GM21717 (cell line): ENCODE measurements at regions not wholly inside any gene's neighbourhood (a gene's known extent, or its start where the extent isn't known, plus 50 kb on each side); places are given as distances from the start of the nearest gene placed in this dataset.
A peak's percentile ranks its signal among the peaks of the same experiment; 100 is the strongest.
"Not testable (repeated sequence)": the region's sequence is repeated elsewhere in the genome, so short reads cannot be mapped to it uniquely, and the experiment has no call there.

ENCODE experiments used
- ATAC-seq: cut with Tn5 transposase; IDR thresholded peaks from one replicate; pipeline ENCODE4 v1.9.1; 2021; ENCODE audit warnings: mild to moderate bottlenecking, moderate library complexity; ENCODE audit not compliant: unreplicated experiment

- no peak for ATAC-seq
Measured at GRCh38 chr3:33956206-33956605, 157.8 kb downstream of the PDCD6IP start.

DNA sequence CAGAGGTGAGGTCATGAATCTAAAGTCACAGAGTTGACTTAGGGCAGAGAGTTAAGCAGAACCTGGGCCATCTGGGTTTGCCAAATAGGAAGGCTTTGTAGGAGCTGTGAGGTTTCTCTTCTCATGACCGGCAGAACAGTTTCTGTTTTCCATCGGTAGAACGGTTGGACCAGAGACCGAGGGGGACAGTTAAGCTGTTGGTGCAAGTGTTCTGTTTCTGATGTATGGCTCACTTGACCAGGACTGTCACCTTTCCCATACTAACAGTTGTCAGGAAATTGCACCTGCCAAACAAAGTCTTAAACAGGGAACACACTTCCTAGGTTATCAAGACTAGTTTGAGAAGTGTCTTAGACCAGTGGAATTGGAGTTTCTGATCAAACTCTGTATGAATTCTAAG, 158.3 kb downstream of the PDCD6IP start:
- ATAC-seq, result no peak

DNA sequence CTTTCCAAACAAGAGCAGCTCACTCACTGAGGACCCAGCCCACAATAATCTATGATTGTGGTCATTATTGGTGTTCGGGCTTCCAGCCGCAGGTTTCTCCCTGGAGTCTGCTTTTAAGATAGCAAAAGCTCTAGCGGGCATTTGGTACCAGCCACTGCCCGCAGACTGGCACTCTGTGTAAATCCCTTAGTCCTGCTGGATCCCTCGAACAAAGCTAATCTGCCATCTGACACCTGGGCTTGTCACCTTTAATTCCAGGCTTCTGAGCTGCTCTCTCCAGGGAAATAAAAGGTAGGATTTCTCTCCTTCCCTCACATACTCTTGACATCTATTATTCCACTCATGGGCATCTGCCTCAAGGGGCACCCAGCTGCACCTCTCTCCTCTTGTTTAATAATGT, 158.7 kb downstream of the PDCD6IP start:
- no peak for ATAC-seq

DNA sequence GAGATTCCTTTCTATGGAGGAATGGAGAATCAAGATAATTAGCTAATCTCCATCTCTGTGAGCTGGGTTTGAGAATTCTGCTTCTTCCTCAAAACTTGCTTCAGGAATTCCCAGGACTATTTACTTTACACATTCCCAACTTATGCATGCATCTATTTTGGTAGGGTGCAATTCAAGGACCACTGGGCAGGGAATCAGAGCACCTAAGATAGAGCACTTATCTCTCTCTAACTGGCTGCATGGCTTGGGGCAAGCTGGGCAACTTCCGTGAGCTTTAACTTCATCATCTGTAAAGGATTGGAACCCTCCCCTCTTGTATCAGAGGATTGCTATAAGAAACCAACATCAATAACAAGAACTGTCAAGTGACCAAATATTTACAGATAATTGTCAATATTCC, 160.2 kb downstream of the PDCD6IP start:
- no peak for ATAC-seq

DNA sequence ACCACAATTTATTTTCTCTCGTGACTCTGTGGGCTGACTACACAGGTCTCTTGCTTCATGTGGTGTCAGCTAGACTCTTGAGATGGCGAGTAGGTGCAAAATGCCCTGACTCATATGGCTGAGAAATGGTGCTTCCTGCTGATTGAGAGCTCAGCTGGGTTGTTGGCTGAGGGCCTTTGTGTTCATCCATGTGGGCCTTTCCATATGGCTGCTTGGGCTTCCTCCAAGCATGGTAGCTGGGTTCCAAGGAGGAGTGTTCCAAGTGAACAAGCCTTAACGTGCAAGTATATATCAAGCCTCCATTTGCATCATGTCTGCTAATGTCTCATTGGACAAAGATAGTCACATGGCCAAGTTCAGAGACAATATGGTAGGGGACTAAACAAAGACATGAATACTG, 164.0 kb downstream of the PDCD6IP start:
- no peak for ATAC-seq

DNA sequence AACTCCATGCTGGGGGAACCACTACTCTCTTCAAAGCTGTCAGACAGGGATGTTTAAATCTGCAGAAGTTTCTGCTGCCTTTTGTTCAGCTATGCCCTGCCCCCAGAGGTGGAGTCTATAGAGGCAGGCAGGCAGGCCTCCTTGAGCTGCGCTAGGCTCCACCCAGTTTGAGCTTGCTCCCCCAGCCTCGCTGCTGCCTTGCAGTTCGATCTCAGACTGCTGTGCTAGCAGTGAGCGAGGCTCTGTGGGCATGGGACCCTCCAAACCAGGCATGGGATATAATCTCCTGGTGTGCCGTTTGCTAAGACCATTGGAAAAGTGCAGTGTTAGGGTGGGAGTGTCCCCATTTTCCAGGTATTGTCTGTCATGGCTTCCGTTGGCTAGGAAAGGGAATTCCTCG, 171.8 kb downstream of the PDCD6IP start:
- not testable (repeated sequence) for ATAC-seq

GRCh38 chr3:33971055-33971454, 172.6 kb downstream of the PDCD6IP start:
- no peak for ATAC-seq

- no peak for ATAC-seq
Measured at GRCh38 chr3:33975463-33975862, 177.0 kb downstream of the PDCD6IP start.

DNA sequence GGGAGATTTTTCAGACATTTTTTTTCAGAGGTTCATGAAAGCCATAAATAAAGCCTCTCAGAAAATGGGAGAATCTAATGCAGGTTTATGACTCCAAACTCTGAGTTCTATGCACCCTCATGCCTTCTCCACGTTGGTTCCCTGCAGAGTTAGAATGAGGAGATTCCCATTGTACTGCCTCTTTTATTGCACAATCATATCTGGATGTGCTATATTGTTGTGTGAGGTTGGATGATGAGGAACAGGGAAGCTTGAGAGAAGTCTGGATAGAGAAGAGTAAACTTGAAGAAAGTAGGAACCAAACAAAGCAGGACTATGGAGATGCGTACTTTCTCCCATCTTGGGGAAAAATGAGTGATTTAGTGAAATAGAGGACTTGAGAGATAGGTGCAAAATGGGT, 178.8 kb downstream of the PDCD6IP start:
- no peak for ATAC-seq

DNA sequence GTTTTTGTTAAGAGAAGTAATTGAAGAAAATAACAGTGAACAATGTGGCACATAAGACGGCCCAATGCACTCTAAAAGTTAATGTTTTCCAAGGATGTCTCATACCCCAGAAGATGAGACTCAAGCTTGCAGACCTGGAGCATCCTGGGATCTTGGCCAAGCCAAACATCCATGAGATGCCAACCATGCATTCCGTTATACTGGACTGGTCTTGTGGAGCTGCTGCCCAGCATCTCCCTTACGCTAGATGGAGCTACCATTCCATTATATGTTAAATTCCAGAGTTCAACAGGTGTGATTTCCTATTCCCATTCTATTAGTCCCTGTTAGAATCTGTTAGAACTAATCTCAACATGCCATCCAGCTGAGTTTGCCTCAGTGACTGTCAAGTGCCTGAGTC, 181.8 kb downstream of the PDCD6IP start:
- no peak for ATAC-seq

GRCh38 chr3:33982269-33982798, 183.9 kb downstream of the PDCD6IP start:
- no peak for ATAC-seq

DNA sequence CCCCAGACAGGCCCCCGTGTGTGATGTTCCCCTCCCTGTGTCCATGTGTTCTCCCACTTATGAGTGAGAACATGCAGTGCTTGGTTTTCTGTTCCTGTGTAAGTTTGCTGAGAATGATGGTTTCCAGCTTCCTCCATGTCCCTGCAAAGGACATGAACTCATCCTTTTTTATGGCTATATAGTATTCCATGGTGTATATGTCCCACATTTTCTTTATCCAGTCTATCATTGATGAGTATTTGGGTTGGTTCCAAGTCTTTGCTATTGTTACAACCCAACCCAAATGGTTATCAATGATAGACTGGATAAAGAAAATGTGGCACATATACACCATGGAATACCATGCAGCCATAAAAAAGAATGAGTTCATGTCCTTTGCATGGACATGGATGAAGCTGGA, 184.5 kb downstream of the PDCD6IP start:
- not testable (repeated sequence) for ATAC-seq

GRCh38 chr3:33989229-33989628, 190.8 kb downstream of the PDCD6IP start:
- no peak for ATAC-seq

- ATAC-seq, result no peak
Measured at GRCh38 chr3:33991673-33992072, 193.2 kb downstream of the PDCD6IP start.

GRCh38 chr3:33993631-33994030, 195.2 kb downstream of the PDCD6IP start:
- no peak for ATAC-seq

DNA sequence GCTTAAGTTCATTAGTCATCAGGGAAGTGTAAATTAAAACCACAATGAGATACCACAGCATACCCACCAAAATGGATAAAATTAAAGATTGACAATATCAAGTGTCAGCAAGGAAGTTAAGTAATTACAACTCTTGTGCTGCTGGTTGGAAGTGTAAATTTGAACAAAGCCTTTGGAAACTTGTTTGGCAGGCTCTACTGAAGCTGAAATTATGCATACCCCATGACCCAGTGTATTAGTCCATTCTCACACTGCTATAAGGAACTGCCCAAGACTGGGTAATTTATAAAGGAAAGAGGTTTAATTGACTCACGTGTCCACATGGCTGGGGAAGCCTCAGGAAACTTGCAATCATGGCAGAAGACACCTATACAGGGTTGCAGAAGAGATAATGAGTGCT, 196.1 kb downstream of the PDCD6IP start:
- no peak for ATAC-seq

- ATAC-seq, result no peak
Measured at GRCh38 chr3:34000301-34000700, 201.9 kb downstream of the PDCD6IP start.

DNA sequence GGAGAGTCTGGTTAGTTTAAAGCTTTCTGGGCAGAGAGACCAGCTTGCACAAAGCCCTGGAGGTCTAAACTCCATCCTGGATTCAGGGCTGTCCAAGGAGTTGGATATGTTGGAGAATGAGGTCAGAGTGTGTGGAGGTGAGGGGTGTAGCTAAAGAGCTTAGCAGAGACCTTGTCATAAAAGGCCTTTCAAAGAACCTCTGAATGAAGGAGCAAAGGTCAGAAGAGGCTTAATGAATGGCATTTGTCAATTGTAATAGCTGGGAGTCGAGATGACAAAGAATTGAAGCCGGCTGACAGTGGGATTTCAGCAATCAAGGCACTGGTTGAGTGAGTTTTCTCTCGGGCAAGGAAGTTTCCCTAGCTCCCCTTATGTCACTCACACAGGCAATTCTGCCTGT, 202.6 kb downstream of the PDCD6IP start:
- no peak for ATAC-seq

DNA sequence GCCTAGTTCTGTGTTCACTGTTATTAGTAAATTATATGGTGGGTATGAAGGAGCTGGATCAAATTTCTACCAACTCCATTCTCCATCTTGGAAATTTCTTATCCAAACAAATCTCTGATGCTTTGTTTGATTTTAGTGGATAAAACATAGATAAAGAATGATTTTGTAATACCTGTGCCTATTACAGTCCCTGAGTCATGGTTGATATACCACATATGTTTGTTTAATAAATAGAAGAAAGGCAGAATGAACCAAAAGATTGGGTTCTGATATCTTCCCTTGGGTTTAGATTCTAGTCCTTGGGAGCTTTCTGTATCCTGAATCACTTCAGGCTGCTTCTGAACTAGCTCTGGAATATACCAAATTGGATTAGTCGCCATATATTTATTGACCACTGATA, 203.6 kb downstream of the PDCD6IP start:
- ATAC-seq, result no peak

GRCh38 chr3:34002569-34003100, 204.2 kb downstream of the PDCD6IP start:
- ATAC-seq, result no peak

GRCh38 chr3:34005886-34006285, 207.5 kb downstream of the PDCD6IP start:
- no peak for ATAC-seq

- ATAC-seq, result peak; percentile 54
Measured at GRCh38 chr3:34008191-34008590, 209.8 kb downstream of the PDCD6IP start.
